Stimulated activated CD4-positive, alpha-beta T cell treated with anti-CD3 and anti-CD28 coated beads, TNF-alpha, amount 100 ng/mL, for 4 hours (primary cell): ENCODE measurements at regions not wholly inside any gene's neighbourhood (a gene's known extent, or its start where the extent isn't known, plus 50 kb on each side); places are given as distances from the start of the nearest gene placed in this dataset.

Experiments
- DNase-seq, 3 experiments: peaks; one replicate each; pipeline ENCODE4 v3.0.0-alpha.2; 2020; ENCODE audit warnings: low read depth in 3 of 3

- no peak for DNase-seq
Observed at GRCh38 chr10:88082806-88083596, 219.6 kb downstream of the PTEN start.

DNA sequence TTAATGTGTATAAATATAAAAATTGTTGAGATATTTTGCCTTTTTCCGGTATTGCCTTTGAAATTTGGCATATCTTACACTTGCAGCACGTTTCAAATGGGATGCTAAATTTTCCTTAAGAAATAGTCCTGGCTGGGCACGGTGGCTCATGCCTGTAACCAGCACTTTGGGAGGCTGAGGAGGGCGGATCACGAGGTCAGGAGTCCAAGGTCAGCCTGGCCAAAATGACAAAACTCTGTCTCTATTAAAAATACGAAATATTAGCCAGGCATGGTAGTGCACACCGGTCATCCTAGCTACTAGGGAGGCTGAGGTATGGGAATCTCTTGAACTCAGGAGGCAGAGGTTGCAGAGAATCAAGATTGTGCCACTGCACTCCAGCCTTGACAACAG, 220.2 kb downstream of the PTEN start:
- no peak for DNase-seq

DNA sequence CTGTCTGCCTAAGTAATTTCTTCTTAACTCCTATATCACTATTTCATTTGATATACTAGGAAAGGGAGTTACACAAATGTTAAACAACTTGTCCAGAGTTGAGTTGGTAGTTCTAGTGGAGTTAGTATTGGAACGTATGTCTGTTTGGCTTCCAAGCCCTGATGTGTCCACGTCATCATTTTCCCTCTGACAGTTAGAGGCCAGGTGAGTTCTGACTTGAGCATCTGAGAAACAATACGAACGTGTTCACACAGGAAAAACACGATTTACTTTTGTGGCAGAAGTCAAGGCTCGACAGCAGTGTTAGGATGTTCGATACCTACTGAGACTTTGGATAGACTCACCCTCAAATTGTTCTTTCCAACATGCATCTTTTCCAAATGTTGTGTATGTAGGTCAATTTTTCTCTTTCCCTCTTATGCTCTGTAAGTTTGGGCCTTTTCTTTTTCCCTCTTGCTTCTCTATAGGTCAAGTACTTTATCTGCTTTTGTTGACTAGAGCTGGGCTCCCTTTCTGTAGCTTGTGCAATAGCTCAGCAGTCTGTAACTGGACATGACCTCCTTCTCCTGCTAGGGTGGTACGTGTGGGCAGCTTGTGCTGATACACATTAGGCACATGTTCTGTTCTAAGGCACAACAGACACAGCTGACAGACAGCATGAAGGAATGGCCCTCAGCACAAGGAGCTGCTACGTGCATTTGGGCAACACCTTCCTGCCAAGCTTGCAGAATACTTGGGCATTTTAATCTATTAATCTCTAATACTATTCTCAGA, 222.9 kb downstream of the PTEN start:
- DNase-seq = no peak

GRCh38 chr10:88088441-88089340, 225.3 kb downstream of the PTEN start:
- DNase-seq = no peak

- DNase-seq = no peak
Observed at GRCh38 chr10:88089498-88089897, 226.1 kb downstream of the PTEN start.

DNA sequence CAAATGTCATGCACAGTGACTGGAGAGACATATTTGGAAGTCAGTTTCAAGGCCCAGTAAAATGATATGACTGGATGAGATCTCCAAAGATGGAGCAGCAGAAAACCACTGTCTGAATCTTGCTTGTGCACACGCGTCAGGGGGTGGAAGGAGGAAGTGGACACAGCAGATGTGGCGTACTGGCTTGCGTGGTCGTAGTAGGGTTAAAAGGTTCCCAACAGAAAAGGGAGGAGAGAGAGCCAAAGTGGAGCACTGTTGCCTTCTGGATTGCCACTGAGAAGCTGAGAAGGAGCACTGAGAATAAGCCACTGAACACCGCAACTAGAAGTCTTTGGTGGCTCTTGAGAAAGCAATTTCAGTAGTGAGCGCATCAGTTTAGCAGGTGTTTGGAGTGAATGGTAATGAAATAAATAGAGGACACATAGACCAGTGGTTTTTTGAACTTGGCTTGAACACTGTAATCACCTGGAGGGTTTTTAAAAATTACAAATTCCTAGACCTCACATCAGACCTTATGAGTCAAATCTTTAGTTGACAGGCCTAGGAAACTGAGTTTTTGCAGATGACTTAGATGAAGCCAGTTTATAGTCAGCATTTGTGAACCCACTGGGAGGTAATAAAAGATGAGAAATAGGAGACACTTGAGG, 227.3 kb downstream of the PTEN start:
- no peak for DNase-seq

DNA sequence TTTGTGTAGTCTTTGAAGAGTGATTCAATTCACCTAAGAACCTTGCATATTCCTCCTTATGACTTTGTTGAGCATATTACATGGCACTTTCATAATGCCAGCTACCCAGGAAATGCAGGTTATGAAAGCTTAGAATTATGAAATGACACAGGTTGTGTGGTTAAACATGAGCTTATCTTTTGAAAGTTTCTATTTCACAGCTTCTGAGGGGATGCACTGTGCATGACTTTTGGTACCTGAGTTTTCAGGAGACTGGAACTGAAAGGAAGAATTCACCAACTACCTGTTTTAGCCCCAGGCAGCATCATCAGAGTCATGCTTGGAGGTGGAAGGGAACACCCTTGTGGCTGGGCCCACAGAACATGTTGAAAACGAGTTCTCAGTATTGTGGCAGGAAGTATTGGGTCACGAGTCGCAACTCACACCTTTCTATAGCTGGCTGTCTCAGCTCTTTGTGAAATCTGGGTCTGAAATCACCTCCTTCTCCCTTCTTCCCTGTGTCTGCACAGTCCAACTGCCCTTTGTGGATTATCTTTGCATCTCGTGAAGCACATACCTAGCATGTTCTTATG, 228.2 kb downstream of the PTEN start:
- DNase-seq = peak; percentile 26 to 41 (median 30)

DNA sequence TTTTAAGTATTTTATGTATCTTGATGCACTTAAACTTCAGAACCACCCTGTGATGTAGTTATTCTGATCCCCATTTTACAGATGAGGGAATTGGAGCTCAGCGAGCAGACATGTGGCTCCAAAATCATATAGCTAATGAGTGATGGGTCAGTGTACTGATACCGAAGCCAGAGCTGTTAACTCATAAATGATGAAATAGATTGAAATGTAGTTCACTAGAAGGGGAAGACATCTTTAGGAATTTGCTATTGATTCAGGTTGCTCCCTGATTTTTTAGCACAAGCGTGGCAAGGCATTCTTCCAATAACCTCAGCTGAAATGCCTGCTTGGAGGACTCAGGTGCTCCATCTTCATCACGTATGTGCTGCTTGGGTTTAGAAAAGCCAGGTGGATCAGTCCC, 228.8 kb downstream of the PTEN start:
- no peak for DNase-seq

DNA sequence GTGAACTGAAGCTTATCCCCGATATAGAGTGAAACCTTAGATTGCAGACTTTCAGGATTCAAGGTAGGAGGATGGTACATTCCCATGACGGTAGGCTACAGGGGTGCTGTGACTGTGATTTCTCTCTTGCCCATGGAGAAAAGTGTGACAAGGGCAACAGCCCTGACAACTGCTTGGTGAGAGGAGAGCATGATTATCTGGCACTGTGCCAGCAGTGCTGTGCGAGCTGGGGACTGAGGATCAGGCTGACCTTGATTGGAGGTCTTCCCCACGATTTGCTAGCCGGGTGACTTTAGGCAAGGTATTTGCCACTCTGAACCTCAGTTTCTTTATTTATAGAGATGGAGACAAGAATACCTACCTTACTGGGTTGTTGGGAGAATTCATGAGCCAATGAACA, 229.5 kb downstream of the PTEN start:
- no peak for DNase-seq

DNA sequence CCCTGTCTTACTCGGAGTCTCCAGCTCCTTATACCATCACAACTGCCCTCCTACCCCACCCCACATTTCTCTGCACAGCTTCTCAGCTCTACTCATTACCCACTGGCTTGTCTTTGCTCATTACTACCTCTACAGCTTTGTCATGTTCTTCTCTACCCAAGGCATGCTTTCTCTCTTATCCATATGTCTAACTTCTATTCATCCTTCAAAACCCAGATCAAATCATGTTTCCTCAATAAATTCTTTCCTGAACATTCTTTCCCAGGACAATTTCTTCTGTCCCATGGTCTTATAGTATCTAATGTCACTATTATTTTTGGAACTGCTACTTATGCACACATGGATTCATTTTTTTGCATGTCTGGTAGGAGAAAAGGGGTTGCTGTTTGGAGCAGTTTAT, 231.4 kb downstream of the PTEN start:
- DNase-seq = no peak

DNA sequence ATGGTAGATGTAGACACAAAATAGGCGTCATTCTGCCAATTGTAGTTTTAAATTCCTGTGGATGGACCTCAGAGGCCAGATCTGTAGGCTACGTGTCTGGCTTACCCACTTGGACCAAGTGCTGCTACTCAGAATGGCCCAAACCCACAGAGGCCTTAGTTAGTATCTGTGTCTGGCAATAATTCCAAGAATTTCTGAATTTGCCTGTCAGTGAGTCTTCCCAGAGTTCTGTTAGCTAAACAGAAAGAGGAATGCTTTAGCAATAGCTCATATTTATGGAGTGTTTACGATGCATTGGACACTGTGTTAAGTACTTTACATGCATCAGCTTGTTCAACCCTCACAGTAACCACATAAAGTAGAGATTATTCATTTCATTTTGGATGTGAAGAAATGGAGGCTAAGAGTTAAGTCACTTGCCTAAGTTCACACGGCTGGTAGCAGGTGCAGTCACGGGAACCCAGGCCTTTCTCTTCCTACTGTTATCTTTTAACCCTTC, 231.8 kb downstream of the PTEN start:
- no peak for DNase-seq

DNA sequence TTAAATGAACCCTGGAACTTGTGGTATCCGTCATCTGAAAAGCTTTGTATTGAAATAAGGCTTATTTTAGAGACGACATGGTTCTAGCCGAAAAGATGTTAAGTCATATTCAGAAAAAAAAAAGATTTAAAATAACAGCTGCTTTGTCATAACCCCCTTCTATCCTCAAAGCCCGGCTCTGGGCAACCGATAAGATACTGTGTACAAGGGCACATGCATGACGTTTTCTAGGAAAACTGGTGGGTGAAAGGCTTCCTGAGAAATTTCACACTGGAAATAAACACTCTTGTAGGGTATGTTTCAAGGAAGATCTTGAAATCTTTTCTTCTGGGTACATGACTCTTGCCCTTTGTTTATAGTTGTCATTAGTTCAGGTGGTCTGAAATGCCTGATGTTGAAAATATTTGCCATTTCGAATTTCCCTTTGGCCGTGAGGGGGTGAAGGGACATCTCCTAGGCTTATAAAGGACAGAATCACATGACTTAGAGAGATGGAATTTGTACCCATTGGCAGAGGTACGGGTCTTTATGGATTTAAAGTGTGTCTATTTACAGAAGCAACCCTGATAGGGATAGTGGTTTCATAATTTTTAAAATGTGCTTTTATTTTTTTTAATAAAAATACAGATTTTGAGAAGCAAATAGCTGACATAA, 232.5 kb downstream of the PTEN start:
- DNase-seq = no peak

GRCh38 chr10:88097092-88097516, 233.7 kb downstream of the PTEN start:
- DNase-seq = no peak

DNA sequence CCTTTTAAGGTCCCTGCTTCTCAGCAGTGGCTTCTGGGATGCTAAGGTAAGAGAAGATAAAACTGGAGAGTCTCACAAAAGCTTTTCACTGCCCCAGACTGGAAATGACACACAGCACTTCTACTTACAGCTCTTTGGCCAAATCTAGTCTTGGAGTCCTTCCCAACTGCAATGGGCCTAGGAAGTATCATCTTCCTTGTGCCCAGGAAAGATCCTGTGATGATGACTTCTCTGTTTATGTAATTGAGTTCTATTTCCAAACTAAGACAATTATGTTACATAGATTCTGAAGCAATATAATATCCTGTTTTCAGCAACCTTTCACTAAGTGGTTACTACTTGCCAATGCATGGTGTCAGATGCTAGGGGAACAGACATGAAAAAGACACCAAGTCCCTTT, 234.1 kb downstream of the PTEN start:
- DNase-seq = no peak

DNA sequence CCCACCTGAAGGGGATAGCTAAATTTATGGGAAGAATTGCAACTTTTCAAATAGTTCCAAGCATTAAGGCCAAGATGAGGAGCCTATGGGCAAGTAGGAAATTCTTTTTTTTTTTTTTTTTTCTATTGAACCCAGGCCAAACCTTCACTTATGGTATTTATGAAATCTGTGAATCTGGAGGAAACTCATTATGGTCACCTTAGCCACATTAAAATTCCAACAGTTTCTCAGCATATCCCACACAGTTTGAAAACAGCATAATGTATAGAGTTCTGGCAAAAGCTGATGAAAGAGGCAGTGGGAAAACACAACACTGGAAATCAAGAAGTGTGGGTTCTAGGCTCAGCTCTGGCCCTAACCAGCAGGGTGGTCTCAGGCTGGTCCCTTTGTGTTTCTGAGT, 236.9 kb downstream of the PTEN start:
- DNase-seq = no peak

GRCh38 chr10:88101666-88102065, 238.2 kb downstream of the PTEN start:
- DNase-seq = no peak

DNA sequence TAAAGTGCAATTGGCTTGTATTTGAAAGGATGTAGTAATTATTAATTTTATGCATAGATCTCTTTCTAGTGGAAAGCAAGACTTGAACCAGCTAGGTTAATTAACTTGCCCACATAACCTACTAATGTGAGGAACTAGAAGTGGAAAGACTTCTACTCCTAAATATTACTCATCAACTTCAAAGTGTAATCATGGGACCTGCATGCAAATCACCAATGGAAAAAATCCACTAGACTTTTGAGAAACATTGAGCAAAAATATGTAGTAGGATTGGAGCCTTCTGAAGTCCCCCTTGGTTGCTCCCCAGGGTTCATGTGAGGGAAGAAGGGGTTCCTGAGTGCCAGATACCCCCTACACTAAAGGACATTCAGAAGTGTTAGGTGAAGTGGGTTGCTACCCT, 240.2 kb downstream of the PTEN start:
- DNase-seq = no peak

GRCh38 chr10:88104223-88104622, 240.8 kb downstream of the PTEN start:
- no peak for DNase-seq

- no peak for DNase-seq
Observed at GRCh38 chr10:88106366-88106765, 242.9 kb downstream of the PTEN start.

DNA sequence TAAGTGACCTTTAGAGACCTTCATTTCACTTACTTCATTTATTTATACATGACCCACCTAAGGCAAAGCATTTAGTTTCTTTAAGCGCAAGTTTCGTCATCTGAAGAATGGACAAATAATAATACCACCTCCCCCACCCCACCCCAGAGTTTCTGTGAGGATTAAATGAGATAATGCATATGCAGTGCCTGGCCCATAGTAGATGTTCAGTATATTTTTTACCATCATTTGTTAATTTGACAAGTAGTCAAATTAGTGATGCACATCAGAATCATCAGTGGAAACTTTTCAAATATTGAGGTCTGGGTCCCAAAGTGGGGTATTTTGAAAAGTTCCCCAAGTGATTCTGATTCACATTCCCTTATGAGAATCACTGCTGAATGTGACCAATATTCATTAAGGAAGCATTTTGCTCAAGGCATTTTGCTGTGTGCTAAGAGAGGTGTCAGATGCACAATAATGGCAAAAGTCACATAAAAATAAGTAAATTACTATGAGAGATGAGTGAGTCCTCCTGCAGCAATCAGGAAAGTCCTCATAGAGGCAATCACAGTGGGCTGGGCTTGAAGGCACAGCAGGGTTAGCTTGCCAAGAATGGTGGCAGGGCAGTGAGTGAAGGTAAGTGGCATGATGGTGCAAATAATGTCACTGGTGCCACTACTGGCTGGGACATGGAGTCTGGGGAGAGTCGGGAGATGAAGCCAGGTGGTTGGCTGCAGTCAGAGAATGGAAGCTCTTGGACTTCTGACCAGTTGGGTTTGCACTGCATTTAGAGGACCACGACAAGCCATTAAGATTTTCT, 244.1 kb downstream of the PTEN start:
- no peak for DNase-seq
